CD14-positive monocyte (primary cell): ENCODE measurements at regions not wholly inside any gene's neighbourhood (a gene's known extent, or its start where the extent isn't known, plus 50 kb on each side); places are given as distances from the start of the nearest gene placed in this dataset.

ENCODE experiments used
- DNase-seq, 3 donors: peaks; one replicate each; pipeline ENCODE4 v3.0.0-alpha.2; 2011 to 2022
- H2AFZ ChIP-seq: 2 replicates; pipeline ENCODE4 v1.6.0; 2012; ENCODE audit warnings: mild to moderate bottlenecking, low read depth, low read length, inconsistent platforms; ENCODE audit not compliant: insufficient read depth, poor library complexity, severe bottlenecking
- H3K27ac ChIP-seq, 2 donors: 1 replicate in 1 of 2; 2 replicates in 1 of 2; pipeline ENCODE4 v1.5.1; 2012 to 2013; ENCODE audit warnings: low read length in 2 of 2, control low read depth in 1 of 2, inconsistent platforms in 1 of 2, low read depth in 1 of 2, mild to moderate bottlenecking in 1 of 2
- H3K27me3 ChIP-seq, 2 donors: one replicate each; pipeline versions ENCODE4 v1.6.0 to v1.6.1; 2011 to 2013; ENCODE audit warnings: low read length in 2 of 2; ENCODE audit not compliant: control insufficient read depth in 2 of 2, insufficient read depth in 2 of 2
- H3K36me3 ChIP-seq, 2 donors: replicated peaks in 1 of 2; 1 replicate in 1 of 2; 2 replicates in 1 of 2; pipeline versions ENCODE4 v1.5.1 to v1.6.1; 2012 to 2013; ENCODE audit warnings: low read length in 2 of 2, control low read depth in 1 of 2, inconsistent platforms in 1 of 2, mild to moderate bottlenecking in 1 of 2; ENCODE audit not compliant: insufficient read depth in 2 of 2, control insufficient read depth in 1 of 2
- H3K4me1 ChIP-seq, 2 donors: 1 replicate in 1 of 2; 2 replicates in 1 of 2; pipeline versions ENCODE4 v1.5.1 to v1.6.1; 2012 to 2013; ENCODE audit warnings: low read length in 2 of 2, control low read depth in 1 of 2, inconsistent platforms in 1 of 2, mild to moderate bottlenecking in 1 of 2, moderate library complexity in 1 of 2; ENCODE audit not compliant: insufficient read depth in 2 of 2, control insufficient read depth in 1 of 2
- H3K4me2 ChIP-seq: replicated peaks from 2 replicates; pipeline ENCODE3; 2012; ENCODE audit warnings: low read length, moderate library complexity, mild to moderate bottlenecking; ENCODE audit not compliant: poor library complexity, severe bottlenecking; ENCODE audit errors: extremely low read depth
- H3K4me3 ChIP-seq, 3 experiments: fragments of 200-600 bp in 1 of 3; sonication (generic) in 1 of 3; replicated peaks in 1 of 3; 1 replicate in 2 of 3; 2 replicates in 1 of 3; pipeline ENCODE4 v1.5.1; 2011 to 2013; ENCODE audit warnings: low read length in 3 of 3, mild to moderate bottlenecking in 3 of 3, control low read depth in 2 of 3, low read depth in 2 of 3, inconsistent platforms in 1 of 3, moderate library complexity in 1 of 3
- H3K79me2 ChIP-seq: 2 replicates; pipeline ENCODE4 v1.6.0; 2012; ENCODE audit warnings: mild to moderate bottlenecking, control low read depth, inconsistent platforms, low read length, moderate library complexity; ENCODE audit not compliant: insufficient read depth
- H3K9ac ChIP-seq: 2 replicates; pipeline ENCODE4 v1.6.0; 2017; ENCODE audit warnings: low read length, mild to moderate bottlenecking; ENCODE audit not compliant: insufficient read depth, poor library complexity, severe bottlenecking
- H3K9me3 ChIP-seq, 2 donors: replicated peaks in 1 of 2; 1 replicate in 1 of 2; 2 replicates in 1 of 2; pipeline versions ENCODE4 v1.5.1 to v1.6.1; 2012 to 2013; ENCODE audit warnings: low read length in 2 of 2, control low read depth in 1 of 2; ENCODE audit not compliant: control insufficient read depth in 1 of 2, insufficient read depth in 1 of 2
- H4K20me1 ChIP-seq: 2 replicates; pipeline ENCODE4 v1.6.0; 2012; ENCODE audit warnings: mild to moderate bottlenecking, low read length, control low read depth, moderate library complexity; ENCODE audit not compliant: insufficient read depth
- H3K27ac Mint-ChIP-seq, 7 donors: one replicate each; pipeline ENCODE4 v1.8.0; 2020; ENCODE audit warnings: mild to moderate bottlenecking in 7 of 7, mixed read lengths in 7 of 7, moderate library complexity in 6 of 7, inconsistent platforms in 2 of 7
- H3K27me3 Mint-ChIP-seq, 3 donors: one replicate each; pipeline ENCODE4 v1.8.0; 2021 to 2022; ENCODE audit warnings: low read depth in 3 of 3, mild to moderate bottlenecking in 3 of 3, mixed read lengths in 3 of 3, moderate library complexity in 3 of 3, inconsistent platforms in 1 of 3
- H3K36me3 Mint-ChIP-seq, 2 donors: one replicate each; pipeline ENCODE4 v1.8.0; 2020; ENCODE audit warnings: mixed read lengths in 2 of 2, inconsistent platforms in 1 of 2, mild to moderate bottlenecking in 1 of 2
- H3K4me1 Mint-ChIP-seq: one replicate; pipeline ENCODE4 v1.8.0; 2020; ENCODE audit warnings: mild to moderate bottlenecking, mixed read lengths
- H3K4me3 Mint-ChIP-seq, 2 donors: one replicate each; pipeline ENCODE4 v1.8.0; 2020; ENCODE audit warnings: mild to moderate bottlenecking in 2 of 2, mixed read lengths in 2 of 2, moderate library complexity in 1 of 2
- H3K9me3 Mint-ChIP-seq, 7 donors: one replicate each; pipeline ENCODE4 v1.8.0; 2020 to 2022; ENCODE audit warnings: mixed read lengths in 7 of 7, mild to moderate bottlenecking in 6 of 7, moderate library complexity in 6 of 7, inconsistent platforms in 2 of 7
- WGBS: methylation state at CpG from one replicate; pipeline ENCODE4 v1.1.5; 2013; ENCODE audit warnings: missing lambda C conversion rate; ENCODE audit not compliant: insufficient coverage; 5-methylcytosine and 5-hydroxymethylcytosine counted together
- intact Hi-C, 2 donors: fragments of 100-400 bp; cut with micrococcal nuclease; formaldehyde crosslinking; loops; one replicate each; pipeline versions ENCODE4 v1.15.0 to v1.15.1; 2023
- TF ChIP-seq, protein P1 (sequence below): fragments of 200-600 bp; IDR thresholded peaks from one replicate; pipeline ENCODE4 v1.8.0; 2022; ENCODE audit warnings: antibody characterized with exemption, mild to moderate bottlenecking

DNA sequence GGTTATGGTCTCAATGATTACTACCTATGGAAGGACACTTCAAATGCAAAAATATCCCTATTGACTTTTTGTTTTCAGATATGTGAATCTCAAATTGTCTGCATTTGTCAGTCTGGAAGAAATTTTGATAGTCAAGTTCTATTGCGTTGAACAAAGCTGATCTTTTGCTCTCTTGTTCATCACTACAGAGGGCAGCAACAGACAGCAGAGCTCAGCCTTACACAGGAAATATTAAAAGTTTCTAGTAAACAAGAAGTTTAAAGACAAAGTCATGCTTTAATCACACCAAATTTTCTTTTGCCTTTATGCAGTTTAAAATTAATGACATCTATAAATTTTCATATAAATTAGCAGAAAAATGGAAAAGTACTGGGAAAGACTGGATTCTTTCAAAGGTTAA, 617.5 kb downstream of the NR4A2 start:
- no peaks in the 10 kb centered on the region for H4K20me1 ChIP-seq
- H3K4me1 ChIP-seq: no peaks in the 10 kb centered on the region
- no peaks in the 10 kb centered on the region for H3K4me1 Mint-ChIP-seq
- no peak overlapping the region for H3K4me2 ChIP-seq
- H3K9me3 ChIP-seq: no peaks in the 10 kb centered on the region
- no peak overlapping the region for H3K9ac ChIP-seq
- H3K27me3 Mint-ChIP-seq: peaks cover 0 to 2% (median 2%) of the 10 kb centered on the region in 3 donors
- no peak overlapping the region for H2AFZ ChIP-seq
- H3K79me2 ChIP-seq: no peaks in the 10 kb centered on the region
- H3K36me3 ChIP-seq: no peaks in the 10 kb centered on the region
- no CpG with 5 or more reads among the region's 1 CpG for WGBS
- H3K36me3 Mint-ChIP-seq: no peaks in the 10 kb centered on the region
- no peak for DNase-seq
- intact Hi-C loops: no loop called here
- H3K27ac Mint-ChIP-seq: no peak overlapping the region
- H3K4me3 Mint-ChIP-seq: no peak overlapping the region
- H3K4me3 ChIP-seq: no peak overlapping the region
- H3K27ac ChIP-seq: no peak overlapping the region
- no peaks in the 10 kb centered on the region for H3K9me3 Mint-ChIP-seq
- TF ChIP-seq, protein P1, sequence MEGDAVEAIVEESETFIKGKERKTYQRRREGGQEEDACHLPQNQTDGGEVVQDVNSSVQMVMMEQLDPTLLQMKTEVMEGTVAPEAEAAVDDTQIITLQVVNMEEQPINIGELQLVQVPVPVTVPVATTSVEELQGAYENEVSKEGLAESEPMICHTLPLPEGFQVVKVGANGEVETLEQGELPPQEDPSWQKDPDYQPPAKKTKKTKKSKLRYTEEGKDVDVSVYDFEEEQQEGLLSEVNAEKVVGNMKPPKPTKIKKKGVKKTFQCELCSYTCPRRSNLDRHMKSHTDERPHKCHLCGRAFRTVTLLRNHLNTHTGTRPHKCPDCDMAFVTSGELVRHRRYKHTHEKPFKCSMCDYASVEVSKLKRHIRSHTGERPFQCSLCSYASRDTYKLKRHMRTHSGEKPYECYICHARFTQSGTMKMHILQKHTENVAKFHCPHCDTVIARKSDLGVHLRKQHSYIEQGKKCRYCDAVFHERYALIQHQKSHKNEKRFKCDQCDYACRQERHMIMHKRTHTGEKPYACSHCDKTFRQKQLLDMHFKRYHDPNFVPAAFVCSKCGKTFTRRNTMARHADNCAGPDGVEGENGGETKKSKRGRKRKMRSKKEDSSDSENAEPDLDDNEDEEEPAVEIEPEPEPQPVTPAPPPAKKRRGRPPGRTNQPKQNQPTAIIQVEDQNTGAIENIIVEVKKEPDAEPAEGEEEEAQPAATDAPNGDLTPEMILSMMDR: no peak
- no peaks in the 10 kb centered on the region for H3K27me3 ChIP-seq

- H3K27me3 ChIP-seq: no peaks in the 10 kb centered on the region
- H3K4me1 Mint-ChIP-seq: no peaks in the 10 kb centered on the region
- no peaks in the 10 kb centered on the region for H3K79me2 ChIP-seq
- H3K9ac ChIP-seq: no peak overlapping the region
- H4K20me1 ChIP-seq: no peaks in the 10 kb centered on the region
- H3K27ac ChIP-seq: no peak overlapping the region
- H3K4me3 Mint-ChIP-seq: no peak overlapping the region
- no peaks in the 10 kb centered on the region for H3K36me3 ChIP-seq
- no peaks in the 10 kb centered on the region for H3K9me3 ChIP-seq
- H3K27ac Mint-ChIP-seq: no peak overlapping the region
- peaks cover 0 to 7% (median 2%) of the 10 kb centered on the region in 3 donors for H3K27me3 Mint-ChIP-seq
- no peaks in the 10 kb centered on the region for H3K4me1 ChIP-seq
- H3K4me2 ChIP-seq: no peak overlapping the region
- no CpG with 5 or more reads among the region's 2 CpGs for WGBS
- TF ChIP-seq, protein P1: no peak
- DNase-seq: no peak
- no peak overlapping the region for H2AFZ ChIP-seq
- intact Hi-C loops: no loop called here
- H3K4me3 ChIP-seq: no peak overlapping the region
- H3K9me3 Mint-ChIP-seq: no peaks in the 10 kb centered on the region
- no peaks in the 10 kb centered on the region for H3K36me3 Mint-ChIP-seq
Measured at GRCh38 chr2:155708071-155708470, 624.5 kb downstream of the NR4A2 start.
